ENCODE measurements at regions not wholly inside any gene's neighbourhood (a gene's known extent, or its start where the extent isn't known, plus 50 kb on each side); places are given as distances from the start of the nearest gene placed in this dataset.

DNA sequence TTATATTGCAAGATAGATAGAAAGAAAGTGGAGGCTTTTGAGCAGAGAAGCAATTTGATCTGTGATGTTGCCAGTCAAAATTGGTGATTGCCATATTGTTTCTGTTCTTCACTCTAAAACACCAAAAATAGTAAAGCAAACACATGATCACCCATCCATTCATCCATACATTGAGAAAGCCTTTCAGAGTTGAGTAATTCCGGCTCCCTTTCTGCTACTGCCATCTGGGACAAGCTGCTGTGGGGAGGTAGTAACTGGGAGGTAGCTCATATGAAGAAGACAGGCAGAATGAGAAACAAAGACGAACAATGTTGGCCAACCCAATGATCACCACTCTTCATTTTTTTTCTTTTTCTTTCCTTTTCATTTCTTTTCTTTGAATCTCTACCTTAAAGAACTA is 51.1 kb upstream of the HBS1L start:
- Histone ChIP-seq H3K9ac (no peak overlapping the region), H2AFZ (replicated peaks) (no peak overlapping the region), H3K4me3 (no peak overlapping the region), H4K20me1 (ENCODE audit: low read depth) (no peaks in the 10 kb centered on the region), H3K9me3 (ENCODE audit: low read depth) (no peaks in the 10 kb centered on the region), H3K79me2 (ENCODE audit: low read depth) (no peaks in the 10 kb centered on the region), H3K27me3 (no peaks in the 10 kb centered on the region), H3K4me2 (no peak overlapping the region), H3K4me1 (no peaks in the 10 kb centered on the region), H3F3A (ENCODE audit: low read depth) (no peaks in the 10 kb centered on the region), H3K27ac (no peak overlapping the region), H3K36me3 (no peaks in the 10 kb centered on the region)
- no peak for DNase-seq (ENCODE audit: low spot score)
- TF ChIP-seq EZH2phosphoT487 (IDR thresholded peaks at IDR 0.05): no peak
- TF ChIP-seq EZH2 (IDR thresholded peaks at IDR 0.05): no peak
- TF ChIP-seq, protein P1, sequence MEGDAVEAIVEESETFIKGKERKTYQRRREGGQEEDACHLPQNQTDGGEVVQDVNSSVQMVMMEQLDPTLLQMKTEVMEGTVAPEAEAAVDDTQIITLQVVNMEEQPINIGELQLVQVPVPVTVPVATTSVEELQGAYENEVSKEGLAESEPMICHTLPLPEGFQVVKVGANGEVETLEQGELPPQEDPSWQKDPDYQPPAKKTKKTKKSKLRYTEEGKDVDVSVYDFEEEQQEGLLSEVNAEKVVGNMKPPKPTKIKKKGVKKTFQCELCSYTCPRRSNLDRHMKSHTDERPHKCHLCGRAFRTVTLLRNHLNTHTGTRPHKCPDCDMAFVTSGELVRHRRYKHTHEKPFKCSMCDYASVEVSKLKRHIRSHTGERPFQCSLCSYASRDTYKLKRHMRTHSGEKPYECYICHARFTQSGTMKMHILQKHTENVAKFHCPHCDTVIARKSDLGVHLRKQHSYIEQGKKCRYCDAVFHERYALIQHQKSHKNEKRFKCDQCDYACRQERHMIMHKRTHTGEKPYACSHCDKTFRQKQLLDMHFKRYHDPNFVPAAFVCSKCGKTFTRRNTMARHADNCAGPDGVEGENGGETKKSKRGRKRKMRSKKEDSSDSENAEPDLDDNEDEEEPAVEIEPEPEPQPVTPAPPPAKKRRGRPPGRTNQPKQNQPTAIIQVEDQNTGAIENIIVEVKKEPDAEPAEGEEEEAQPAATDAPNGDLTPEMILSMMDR (IDR thresholded peaks at IDR 0.05): no peak
- Mint-ChIP-seq H3K27ac (no peak overlapping the region), H3K9me3 (no peaks in the 10 kb centered on the region), H3K4me1 (no peaks in the 10 kb centered on the region), H3K27me3 (ENCODE audit: insufficient read depth, low read depth) (no peaks in the 10 kb centered on the region), H3K36me3 (no peaks in the 10 kb centered on the region), H3K4me3 (no peak overlapping the region)

DNA sequence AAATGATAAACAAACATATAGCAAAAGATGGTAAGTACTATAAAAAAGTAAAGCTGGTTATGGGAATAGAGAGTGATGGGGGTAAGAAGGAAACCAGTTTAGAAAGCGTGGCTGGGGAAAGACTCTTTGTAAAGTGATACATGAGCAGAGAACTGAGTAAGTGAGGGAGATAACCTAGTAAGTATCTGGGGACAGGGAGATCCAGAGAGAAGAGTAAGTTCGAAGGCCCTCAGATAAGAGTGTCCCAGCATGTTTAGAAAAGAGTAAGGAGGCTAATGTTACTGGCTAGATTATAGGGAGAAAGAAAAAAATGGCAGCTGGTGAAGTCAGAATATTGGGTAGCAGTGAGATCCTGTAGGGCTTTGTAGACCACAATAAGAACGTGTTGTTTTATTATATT is 50.7 kb upstream of the HBS1L start:
- Histone ChIP-seq H3K4me3 (no peak overlapping the region), H2AFZ (replicated peaks) (no peak overlapping the region), H3K27ac (no peak overlapping the region), H3K9ac (no peak overlapping the region), H3K36me3 (no peaks in the 10 kb centered on the region), H4K20me1 (ENCODE audit: low read depth) (no peaks in the 10 kb centered on the region), H3K4me1 (no peaks in the 10 kb centered on the region), H3K9me3 (ENCODE audit: low read depth) (no peaks in the 10 kb centered on the region), H3K4me2 (no peak overlapping the region), H3F3A (ENCODE audit: low read depth) (no peaks in the 10 kb centered on the region), H3K27me3 (no peaks in the 10 kb centered on the region), H3K79me2 (ENCODE audit: low read depth) (no peaks in the 10 kb centered on the region)
- H3K27me3 Mint-ChIP-seq (ENCODE audit: insufficient read depth, low read depth): no peaks in the 10 kb centered on the region
- no peak overlapping the region for H3K4me3 Mint-ChIP-seq
- no peak for DNase-seq (ENCODE audit: low spot score)
- no peaks in the 10 kb centered on the region for H3K4me1 Mint-ChIP-seq
- no peaks in the 10 kb centered on the region for H3K36me3 Mint-ChIP-seq
- H3K9me3 Mint-ChIP-seq: no peaks in the 10 kb centered on the region
- no peak overlapping the region for H3K27ac Mint-ChIP-seq
- TF ChIP-seq EZH2phosphoT487 (IDR thresholded peaks at IDR 0.05) (no peak), EZH2 (IDR thresholded peaks at IDR 0.05) (no peak)
- TF ChIP-seq, protein P1 (IDR thresholded peaks at IDR 0.05): no peak

Data from neural progenitor cell (in vitro differentiated cells).